Caco-2 (cell line): ENCODE measurements at regions not wholly inside any gene's neighbourhood (a gene's known extent, or its start where the extent isn't known, plus 50 kb on each side); places are given as distances from the start of the nearest gene placed in this dataset.

Experiments used
- BruUV-seq: library from RNA; stranded (reverse); fragments of 400-500 nt; replicated peaks from 2 replicates; lab custom pipeline; 2021; lab: Mats Ljungman, UMichigan
- CTCF ChIA-PET: fragments of 300-600 bp; sonication (Branson Sonifier 250); formaldehyde crosslinking; loops from one replicate; lab custom pipeline; 2022; ENCODE audit warnings: antibody characterized with exemption; lab: Charles Lee
- POLR2A ChIA-PET: fragments of 300-600 bp; sonication (Branson Sonifier 250); formaldehyde crosslinking; loops from one replicate; lab custom pipeline; 2022; ENCODE audit warnings: antibody characterized with exemption; lab: Charles Lee
- DNase-seq, 2 experiments: peaks; one replicate each; pipeline versions ENCODE4 v3.0.0 to v3.0.0-alpha.2; 2020 to 2022
- H3K27me3 ChIP-seq: replicated peaks from 2 replicates; pipeline ENCODE4 v1.6.0; 2011; ENCODE audit warnings: low read length; ENCODE audit not compliant: control insufficient read depth, insufficient read depth
- H3K36me3 ChIP-seq: 2 replicates; pipeline ENCODE4 v1.5.1; 2011; ENCODE audit warnings: low read length; ENCODE audit not compliant: control insufficient read depth, insufficient read depth
- H3K4me1 ChIP-seq: fragments of 250-450 bp; sonication (Bioruptor Pico); 2 replicates; pipeline ENCODE4 v1.5.1; 2020; ENCODE audit warnings: mild to moderate bottlenecking
- H3K4me3 ChIP-seq: 2 replicates; pipeline ENCODE4 v1.5.1; 2011; ENCODE audit warnings: low read depth, mild to moderate bottlenecking, control low read depth, low read length
- H3K9me3 ChIP-seq: fragments of 250-450 bp; sonication (Bioruptor Pico); 2 replicates; pipeline ENCODE4 v1.5.1; 2020; ENCODE audit warnings: mild to moderate bottlenecking, moderate library complexity
- H3K27ac Mint-ChIP-seq: one replicate; pipeline ENCODE4 v1.8.0; 2022; ENCODE audit warnings: mixed read lengths; ENCODE audit not compliant: unreplicated experiment
- H3K27me3 Mint-ChIP-seq: one replicate; pipeline ENCODE4 v1.8.0; 2022; ENCODE audit warnings: mixed read lengths; ENCODE audit not compliant: insufficient read depth, unreplicated experiment
- H3K36me3 Mint-ChIP-seq: one replicate; pipeline ENCODE4 v1.8.0; 2022; ENCODE audit warnings: mild to moderate bottlenecking, mixed read lengths; ENCODE audit not compliant: insufficient read depth, unreplicated experiment
- H3K4me1 Mint-ChIP-seq: one replicate; pipeline ENCODE4 v1.8.0; 2022; ENCODE audit warnings: low read depth, mixed read lengths; ENCODE audit not compliant: unreplicated experiment
- H3K4me3 Mint-ChIP-seq: one replicate; pipeline ENCODE4 v1.8.0; 2022; ENCODE audit warnings: mild to moderate bottlenecking, moderate library complexity, mixed read lengths; ENCODE audit not compliant: unreplicated experiment
- H3K9me3 Mint-ChIP-seq: one replicate; pipeline ENCODE4 v1.8.0; 2022; ENCODE audit warnings: mixed read lengths; ENCODE audit not compliant: unreplicated experiment
- intact Hi-C: fragments of 100-400 bp; cut with micrococcal nuclease; formaldehyde crosslinking; loops from one replicate; pipeline ENCODE4 v1.10.0; 2022; ENCODE audit not compliant: unreplicated experiment
- TF ChIP-seq, protein P1 (sequence below), 2 experiments: fragments of 200-600 bp in 1 of 2; IDR thresholded peaks; 1 replicate in 1 of 2; 2 replicates in 1 of 2; pipeline versions ENCODE4 v1.5.1 to v1.8.0; 2011 to 2022; ENCODE audit warnings: antibody characterized with exemption in 1 of 2, control low read depth in 1 of 2, inconsistent platforms in 1 of 2, low read depth in 1 of 2, low read length in 1 of 2, mild to moderate bottlenecking in 1 of 2, moderate library complexity in 1 of 2; ENCODE audit not compliant: insufficient read depth in 1 of 2, severe bottlenecking in 1 of 2, unreplicated experiment in 1 of 2

DNA sequence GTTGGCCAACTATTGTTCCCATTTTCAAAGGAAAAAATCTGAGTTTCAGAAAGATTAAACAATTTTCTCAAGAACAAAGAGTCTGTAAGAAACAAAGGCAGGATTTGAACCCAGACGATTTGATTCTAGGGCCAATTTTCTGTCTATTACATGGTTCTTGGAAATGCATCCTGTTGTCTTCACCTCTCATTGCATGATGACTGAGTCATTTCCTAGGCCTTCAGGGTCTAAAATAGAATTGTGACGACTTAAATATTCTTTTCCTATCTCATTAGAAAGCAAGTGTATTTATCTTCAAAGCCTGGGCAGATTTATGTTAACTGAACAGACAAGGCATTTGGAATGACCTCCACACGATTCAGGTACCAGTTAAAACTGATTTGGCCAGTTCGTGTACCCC is 512.9 kb downstream of the NTRK2 start:
- H3K27me3 ChIP-seq, result no peaks in the 10 kb centered on the region
- Mint-ChIP-seq H3K27me3 (no peaks in the 10 kb centered on the region), H3K4me1 (no peaks in the 10 kb centered on the region), H3K27ac (no peak overlapping the region), H3K4me3 (no peak overlapping the region), H3K9me3 (no peaks in the 10 kb centered on the region), H3K36me3 (no peaks in the 10 kb centered on the region)
- ChIA-PET POLR2A (no interaction called here), CTCF (no interaction called here)
- no peak overlapping the region for H3K4me3 ChIP-seq
- intact Hi-C loops, result no loop called here
- TF ChIP-seq, protein P1, sequence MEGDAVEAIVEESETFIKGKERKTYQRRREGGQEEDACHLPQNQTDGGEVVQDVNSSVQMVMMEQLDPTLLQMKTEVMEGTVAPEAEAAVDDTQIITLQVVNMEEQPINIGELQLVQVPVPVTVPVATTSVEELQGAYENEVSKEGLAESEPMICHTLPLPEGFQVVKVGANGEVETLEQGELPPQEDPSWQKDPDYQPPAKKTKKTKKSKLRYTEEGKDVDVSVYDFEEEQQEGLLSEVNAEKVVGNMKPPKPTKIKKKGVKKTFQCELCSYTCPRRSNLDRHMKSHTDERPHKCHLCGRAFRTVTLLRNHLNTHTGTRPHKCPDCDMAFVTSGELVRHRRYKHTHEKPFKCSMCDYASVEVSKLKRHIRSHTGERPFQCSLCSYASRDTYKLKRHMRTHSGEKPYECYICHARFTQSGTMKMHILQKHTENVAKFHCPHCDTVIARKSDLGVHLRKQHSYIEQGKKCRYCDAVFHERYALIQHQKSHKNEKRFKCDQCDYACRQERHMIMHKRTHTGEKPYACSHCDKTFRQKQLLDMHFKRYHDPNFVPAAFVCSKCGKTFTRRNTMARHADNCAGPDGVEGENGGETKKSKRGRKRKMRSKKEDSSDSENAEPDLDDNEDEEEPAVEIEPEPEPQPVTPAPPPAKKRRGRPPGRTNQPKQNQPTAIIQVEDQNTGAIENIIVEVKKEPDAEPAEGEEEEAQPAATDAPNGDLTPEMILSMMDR (IDR thresholded peaks at IDR 0.05; ENCODE audit: insufficient read depth in 1 of 2, low read depth in 1 of 2, low read length in 1 of 2, severe bottlenecking in 1 of 2, unreplicated experiment in 1 of 2), result no peak
- no peaks in the 10 kb centered on the region for H3K36me3 ChIP-seq
- BruUV-seq, result no TSS peak
- H3K9me3 ChIP-seq, result no peaks in the 10 kb centered on the region
- no peaks in the 10 kb centered on the region for H3K4me1 ChIP-seq
- no peak for DNase-seq

DNA sequence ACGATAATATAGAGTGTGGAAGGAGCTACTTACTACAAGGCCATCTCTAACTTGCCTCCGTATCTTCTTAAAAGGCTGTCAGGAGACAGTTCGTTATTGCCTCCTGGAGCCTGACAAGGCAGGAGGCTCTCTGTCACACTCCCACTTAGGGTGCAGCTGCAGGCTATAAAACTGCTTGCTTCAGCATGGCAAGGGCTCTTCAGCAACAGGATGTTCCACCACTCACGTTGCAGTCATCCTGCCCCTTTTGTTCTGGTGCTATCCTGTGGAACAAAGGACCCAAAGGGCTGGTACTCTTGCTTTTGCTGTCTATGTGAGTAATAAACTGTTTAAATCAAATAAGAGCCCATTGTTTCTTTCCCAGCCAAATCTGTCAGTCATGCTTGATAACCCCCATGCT is 508.9 kb downstream of the NTRK2 start:
- Mint-ChIP-seq H3K4me1 (no peaks in the 10 kb centered on the region), H3K9me3 (no peaks in the 10 kb centered on the region), H3K4me3 (no peak overlapping the region), H3K36me3 (no peaks in the 10 kb centered on the region), H3K27me3 (no peaks in the 10 kb centered on the region), H3K27ac (no peak overlapping the region)
- DNase-seq, result no peak
- POLR2A ChIA-PET, result no interaction called here
- intact Hi-C loops, result no loop called here
- H3K9me3 ChIP-seq, result no peaks in the 10 kb centered on the region
- no peak overlapping the region for H3K4me3 ChIP-seq
- no peaks in the 10 kb centered on the region for H3K27me3 ChIP-seq
- no peaks in the 10 kb centered on the region for H3K36me3 ChIP-seq
- TF ChIP-seq, protein P1 (IDR thresholded peaks at IDR 0.05; ENCODE audit: insufficient read depth in 1 of 2, low read depth in 1 of 2, low read length in 1 of 2, severe bottlenecking in 1 of 2, unreplicated experiment in 1 of 2), result no peak
- CTCF ChIA-PET, result no interaction called here
- BruUV-seq, result no TSS peak
- no peaks in the 10 kb centered on the region for H3K4me1 ChIP-seq

DNA sequence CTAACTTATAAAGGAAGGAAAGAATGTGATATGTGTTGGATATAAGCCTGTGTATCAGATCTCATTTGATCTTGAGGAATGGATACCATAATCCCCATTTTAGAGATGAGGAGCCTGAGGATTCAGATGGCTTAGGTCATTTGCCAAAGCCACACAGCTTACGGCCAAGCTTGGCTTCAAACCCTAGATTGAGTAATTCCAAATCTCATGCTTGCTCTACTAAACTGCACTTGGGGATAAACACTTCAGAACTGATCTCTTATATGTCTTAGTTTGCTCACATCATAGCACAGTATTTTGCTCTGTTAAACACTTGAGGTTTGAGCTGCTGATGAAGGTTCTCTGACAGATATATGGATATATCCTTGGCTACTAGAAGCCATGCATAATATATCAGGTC is 504.4 kb downstream of the NTRK2 start:
- H3K27ac Mint-ChIP-seq, result no peak overlapping the region
- H3K4me1 Mint-ChIP-seq, result no peaks in the 10 kb centered on the region
- Histone ChIP-seq H3K36me3 (no peaks in the 10 kb centered on the region), H3K27me3 (no peaks in the 10 kb centered on the region), H3K4me1 (no peaks in the 10 kb centered on the region), H3K9me3 (no peaks in the 10 kb centered on the region), H3K4me3 (no peak overlapping the region)
- ChIA-PET CTCF (no interaction called here), POLR2A (no interaction called here)
- H3K36me3 Mint-ChIP-seq, result no peaks in the 10 kb centered on the region
- BruUV-seq, result no TSS peak
- TF ChIP-seq, protein P1 (IDR thresholded peaks at IDR 0.05; ENCODE audit: insufficient read depth in 1 of 2, low read depth in 1 of 2, low read length in 1 of 2, severe bottlenecking in 1 of 2, unreplicated experiment in 1 of 2), result no peak
- H3K27me3 Mint-ChIP-seq, result no peaks in the 10 kb centered on the region
- H3K9me3 Mint-ChIP-seq, result no peaks in the 10 kb centered on the region
- H3K4me3 Mint-ChIP-seq, result no peak overlapping the region
- DNase-seq, result no peak
- intact Hi-C loops, result no loop called here
